UCSD-AML1 (cell line): ENCODE measurements at regions not wholly inside any gene's neighbourhood (a gene's known extent, or its start where the extent isn't known, plus 50 kb on each side); places are given as distances from the start of the nearest gene placed in this dataset.

Experiments used
- DNase-seq: peaks from one replicate; lab custom pipeline; 2025; ENCODE audit not compliant: unreplicated experiment; lab: John Stamatoyannopoulos, UW

GRCh38 chr10:78312197-78313047 lies 278.8 kb downstream of the RPS24 start:
- no peak for DNase-seq

GRCh38 chr10:78313048-78313381 lies 279.4 kb downstream of the RPS24 start:
- no peak for DNase-seq

GRCh38 chr10:78313636-78314035 lies 280.0 kb downstream of the RPS24 start:
- DNase-seq, result no peak

GRCh38 chr10:78314651-78315050 lies 281.0 kb downstream of the RPS24 start:
- no peak for DNase-seq

GRCh38 chr10:78316451-78316931 lies 282.8 kb downstream of the RPS24 start:
- DNase-seq, result no peak

- no peak for DNase-seq
Measured at GRCh38 chr10:78318305-78318704, 284.6 kb downstream of the RPS24 start.

- no peak for DNase-seq
Measured at GRCh38 chr10:78319371-78319770, 285.7 kb downstream of the RPS24 start.

GRCh38 chr10:78319841-78320240 lies 286.2 kb downstream of the RPS24 start:
- no peak for DNase-seq

- no peak for DNase-seq
Measured at GRCh38 chr10:78320506-78320905, 286.8 kb downstream of the RPS24 start.

- no peak for DNase-seq
Measured at GRCh38 chr10:78321000-78321399, 287.3 kb downstream of the RPS24 start.

GRCh38 chr10:78321500-78321899 lies 287.8 kb downstream of the RPS24 start:
- no peak for DNase-seq

- no peak for DNase-seq
Measured at GRCh38 chr10:78326372-78326771, 292.7 kb downstream of the RPS24 start.

- no peak for DNase-seq
Measured at GRCh38 chr10:78327778-78328591, 294.3 kb downstream of the RPS24 start.

GRCh38 chr10:78328592-78329404 lies 295.1 kb downstream of the RPS24 start:
- DNase-seq, result no peak

- no peak for DNase-seq
Measured at GRCh38 chr10:78330884-78331283, 297.2 kb downstream of the RPS24 start.

GRCh38 chr10:78331391-78331922 lies 297.8 kb downstream of the RPS24 start:
- DNase-seq, result no peak

GRCh38 chr10:78332012-78332411 lies 298.3 kb downstream of the RPS24 start:
- no peak for DNase-seq

- DNase-seq, result no peak
Measured at GRCh38 chr10:78332657-78333056, 299.0 kb downstream of the RPS24 start.

- no peak for DNase-seq
Measured at GRCh38 chr10:78333362-78334143, 299.9 kb downstream of the RPS24 start.

- no peak for DNase-seq
Measured at GRCh38 chr10:78335371-78335690, 301.7 kb downstream of the RPS24 start.
